Posterior cingulate gyrus (tissue), 11 donors: ENCODE measurements at regions not wholly inside any gene's neighbourhood (a gene's known extent, or its start where the extent isn't known, plus 50 kb on each side); places are given as distances from the start of the nearest gene placed in this dataset.

Source experiments
- DNase-seq, 10 donors: peaks; one replicate each; pipeline versions ENCODE4 v3.0.0 to v3.0.0-alpha.2; 2020 to 2021; ENCODE audit warnings: mixed read lengths in 3 of 10
- intact Hi-C: fragments of 100-400 bp; cut with DNase I; formaldehyde crosslinking; loops from one replicate; pipeline ENCODE4 v1.15.1; 2023

DNA sequence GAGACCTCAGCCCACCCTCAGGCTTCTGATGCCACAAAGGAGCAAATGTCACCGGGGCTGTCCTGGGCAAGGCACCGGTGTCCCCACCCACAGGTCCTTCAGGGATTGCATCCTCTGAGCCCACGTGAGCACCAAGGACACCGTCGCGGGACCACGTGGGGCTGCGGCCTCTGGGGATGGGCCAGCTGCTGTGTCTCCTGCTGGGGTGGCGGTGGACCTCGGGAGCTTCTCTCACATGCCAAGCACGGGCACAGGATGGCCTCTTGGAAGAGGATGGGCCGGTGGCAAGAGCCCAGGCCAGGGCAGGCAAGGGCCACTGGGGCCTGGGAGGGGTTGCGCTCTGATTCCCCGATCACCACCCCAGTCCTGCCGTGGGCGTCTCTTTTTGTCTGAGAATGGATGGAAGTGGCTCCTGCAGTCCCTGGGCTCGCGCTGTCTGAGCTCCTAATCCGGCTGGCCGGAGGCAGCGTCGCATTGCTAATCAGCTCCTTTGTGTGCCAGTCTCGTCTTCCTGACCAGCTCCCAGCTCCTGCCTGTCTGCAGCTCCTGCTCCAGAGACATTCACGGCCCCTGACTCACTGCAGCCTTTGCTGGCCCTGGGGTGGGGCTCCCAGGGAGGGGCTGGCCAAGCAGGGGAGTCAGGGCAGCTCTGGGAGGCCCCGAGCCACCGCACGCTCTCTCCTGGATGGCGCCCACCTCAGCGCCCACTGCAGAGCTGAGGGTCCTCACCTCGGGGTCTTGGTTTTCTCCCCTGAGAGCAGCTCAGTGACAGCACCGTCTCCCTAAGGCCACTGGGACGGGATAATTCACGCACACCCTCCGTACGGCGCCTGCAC lies 146.7 kb downstream of the CTTN start:
- peak in 6 of 10 donors; percentile 46 to 92 (median 67) for DNase-seq
- intact Hi-C loops: no loop called here

DNA sequence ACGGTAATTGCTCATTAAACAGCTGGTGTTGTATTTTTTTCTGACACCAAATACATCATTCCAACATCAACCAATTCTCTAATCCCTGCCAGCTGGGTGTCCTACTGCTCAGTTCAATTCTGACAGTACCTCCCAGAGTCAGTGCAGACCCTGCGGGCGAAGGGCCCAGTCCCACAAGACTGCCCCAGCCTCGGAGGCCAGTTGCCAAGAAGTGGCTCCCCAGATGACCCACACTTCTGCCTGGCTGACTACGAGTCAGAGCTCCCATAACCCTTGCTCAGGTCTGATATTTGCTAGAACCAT lies 147.2 kb downstream of the CTTN start:
- intact Hi-C loops: no loop called here
- peak in 3 of 10 donors; percentile 16 to 42 (median 31) for DNase-seq

DNA sequence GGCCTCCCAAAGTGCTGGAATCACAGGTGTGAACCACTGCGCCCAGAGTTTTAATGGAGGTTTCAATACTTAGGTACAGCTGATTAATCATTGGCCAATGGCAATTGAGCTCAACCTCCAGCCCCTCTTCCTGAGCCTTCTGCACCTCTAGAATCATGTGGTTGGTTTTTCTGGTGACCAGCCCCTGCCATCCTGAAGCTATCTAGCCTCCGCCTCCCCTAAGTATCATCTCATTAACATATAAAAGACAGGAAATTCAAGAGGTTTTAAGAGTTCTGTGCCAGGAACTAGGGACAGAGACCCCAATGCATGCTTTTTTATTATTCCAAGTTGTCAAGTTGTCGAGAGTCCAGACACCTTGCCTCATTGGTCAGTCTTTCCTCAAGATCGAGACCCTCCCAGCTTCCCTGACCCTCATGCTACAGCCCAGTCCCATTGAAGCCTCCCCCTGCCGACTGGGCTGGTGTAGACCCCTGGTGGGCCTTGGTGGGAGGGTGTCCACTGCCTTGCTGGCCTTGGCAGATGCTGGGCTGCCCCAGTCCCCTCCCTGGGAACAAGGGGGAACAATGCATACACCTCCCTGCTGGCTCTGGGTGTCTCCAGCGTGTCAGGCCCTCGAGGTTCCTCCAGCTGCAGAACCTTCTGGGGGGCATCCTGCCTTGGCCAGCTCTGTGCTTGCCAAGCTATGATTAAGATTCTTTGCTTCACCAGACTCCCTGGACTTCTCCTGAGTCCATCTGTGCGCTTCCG lies 148.0 kb downstream of the CTTN start:
- intact Hi-C loops: no loop called here
- DNase-seq: peak in 4 of 10 donors; percentile 9 to 44 (median 36)

DNA sequence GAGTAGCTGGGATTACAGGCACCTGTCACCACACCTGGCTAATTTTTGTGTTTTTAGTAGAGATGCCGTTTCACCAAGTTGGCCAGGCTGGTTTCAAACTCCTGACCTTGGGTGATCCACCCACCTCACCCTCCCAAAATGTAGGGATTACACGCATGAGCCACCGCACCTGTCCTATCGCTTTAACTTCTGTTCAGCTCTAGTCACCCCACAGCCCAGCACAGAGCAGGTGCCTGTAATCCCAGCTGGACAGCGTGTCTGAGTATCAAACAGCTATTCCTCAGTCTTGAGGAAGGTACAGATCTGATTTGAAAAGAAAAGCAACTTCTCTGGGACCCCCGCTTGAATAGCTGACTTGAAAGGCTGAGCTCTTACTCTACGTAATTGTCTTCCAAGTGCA lies 149.1 kb downstream of the CTTN start:
- intact Hi-C loops: no loop called here
- DNase-seq: peak in 3 of 10 donors; percentile 14 to 41 (median 25)

DNA sequence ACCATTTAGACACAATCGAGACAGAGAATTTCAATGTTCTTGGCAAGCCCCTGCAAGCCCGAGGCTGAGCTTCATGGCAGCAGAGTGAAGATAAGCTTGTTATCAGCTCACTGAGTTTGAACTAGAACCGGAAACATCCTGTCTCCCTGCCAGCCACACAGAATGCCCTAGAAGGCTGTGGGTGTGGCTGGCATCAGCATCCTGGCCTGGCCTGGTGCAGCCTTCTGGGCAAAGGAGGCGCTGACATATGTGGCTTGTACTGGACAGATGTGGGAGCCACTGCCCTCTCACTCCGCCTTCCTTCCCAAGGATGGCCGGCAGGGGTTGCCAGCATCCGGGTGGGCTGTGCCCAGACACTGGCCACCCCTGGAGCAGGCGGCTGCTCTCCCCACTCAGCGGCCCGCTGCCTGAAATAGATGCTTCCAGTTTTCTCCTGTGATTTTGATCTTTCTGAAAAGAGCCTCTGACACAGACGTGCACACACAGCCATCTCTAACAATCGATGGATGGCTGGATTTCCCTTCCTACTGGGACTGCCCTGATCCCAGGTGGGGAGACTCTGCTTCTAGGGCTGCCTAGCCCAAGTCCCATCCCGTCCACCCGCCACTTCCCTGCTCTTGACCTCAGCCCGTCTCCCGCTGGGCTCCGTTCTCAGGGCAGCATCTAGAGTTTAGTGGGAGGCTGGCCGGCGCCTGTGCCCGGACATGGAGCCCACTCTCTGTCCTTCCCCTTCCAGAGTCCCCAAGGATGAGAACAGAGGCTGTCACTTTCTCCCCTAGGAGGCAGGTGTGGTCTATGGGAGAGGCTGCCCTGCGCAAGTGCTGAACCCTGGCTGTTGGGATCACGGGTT lies 149.7 kb downstream of the CTTN start:
- intact Hi-C loops: no loop called here
- DNase-seq: peak in 3 of 10 donors; percentile 72 to 81 (median 77)

DNA sequence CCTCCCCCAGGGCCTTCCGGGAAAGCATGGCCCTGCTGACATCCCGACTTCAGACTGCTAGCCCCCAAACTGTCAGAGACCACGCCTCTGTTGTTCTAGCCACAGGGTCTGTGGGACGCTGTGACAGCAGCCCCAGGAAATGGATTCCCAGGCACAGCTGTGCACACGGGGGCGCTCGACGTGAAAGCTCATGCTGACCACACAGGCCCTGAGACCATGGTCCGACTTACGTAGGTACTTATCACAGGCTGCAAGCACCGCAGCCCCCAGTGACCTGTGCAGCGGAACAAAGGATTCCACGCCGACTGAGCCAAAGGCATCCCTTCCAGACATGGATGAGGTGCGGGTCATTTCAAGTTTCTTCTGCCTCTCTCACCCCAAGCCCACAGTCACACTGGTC lies 150.6 kb downstream of the CTTN start:
- peak in 3 of 10 donors; percentile 19 to 77 (median 55) for DNase-seq
- intact Hi-C loops: no loop called here

DNA sequence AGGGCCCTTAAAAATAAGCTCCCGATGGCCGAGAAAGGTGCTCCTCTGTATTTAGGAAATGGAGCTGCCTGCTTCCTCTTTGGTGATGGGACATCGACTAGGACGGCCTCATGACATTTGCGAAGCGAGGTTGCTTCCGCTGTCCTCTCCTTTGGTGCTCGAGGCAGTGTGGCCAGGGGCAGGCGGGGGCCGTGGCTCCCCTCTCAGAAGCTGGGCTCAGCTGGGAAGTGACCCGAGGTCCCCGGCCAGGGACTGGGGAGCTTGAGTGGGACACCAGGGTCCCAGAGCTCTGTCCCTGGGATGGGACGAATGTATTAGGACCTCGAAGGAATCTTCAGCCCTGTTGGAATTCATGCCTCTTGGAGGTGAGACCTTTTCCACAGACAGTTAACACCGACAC lies 151.1 kb downstream of the CTTN start:
- intact Hi-C loops: no loop called here
- DNase-seq: peak in 3 of 10 donors; percentile 55 to 63 (median 61)

DNA sequence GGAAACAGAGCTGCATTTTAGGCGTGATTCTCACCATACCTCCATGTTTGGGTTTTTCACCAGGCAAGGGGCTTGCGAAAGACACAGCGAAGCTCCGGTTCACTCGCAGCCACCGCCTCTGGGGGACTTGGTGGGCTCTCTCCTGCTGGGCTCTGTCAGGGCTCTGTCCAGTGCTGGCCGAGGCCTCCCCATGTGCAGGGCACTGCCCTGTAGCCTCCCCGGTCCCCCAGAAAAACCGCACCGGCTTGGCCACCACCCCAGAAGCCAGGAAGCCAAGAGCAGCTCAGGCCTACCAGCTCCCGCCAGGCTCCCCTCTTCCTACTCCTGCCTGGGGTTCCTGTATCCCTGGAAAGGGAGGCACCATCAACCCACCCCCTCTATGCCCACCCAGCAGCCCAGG lies 151.5 kb downstream of the CTTN start:
- DNase-seq: peak in 3 of 10 donors; percentile 51 to 62 (median 58)
- intact Hi-C loops: no loop called here

DNA sequence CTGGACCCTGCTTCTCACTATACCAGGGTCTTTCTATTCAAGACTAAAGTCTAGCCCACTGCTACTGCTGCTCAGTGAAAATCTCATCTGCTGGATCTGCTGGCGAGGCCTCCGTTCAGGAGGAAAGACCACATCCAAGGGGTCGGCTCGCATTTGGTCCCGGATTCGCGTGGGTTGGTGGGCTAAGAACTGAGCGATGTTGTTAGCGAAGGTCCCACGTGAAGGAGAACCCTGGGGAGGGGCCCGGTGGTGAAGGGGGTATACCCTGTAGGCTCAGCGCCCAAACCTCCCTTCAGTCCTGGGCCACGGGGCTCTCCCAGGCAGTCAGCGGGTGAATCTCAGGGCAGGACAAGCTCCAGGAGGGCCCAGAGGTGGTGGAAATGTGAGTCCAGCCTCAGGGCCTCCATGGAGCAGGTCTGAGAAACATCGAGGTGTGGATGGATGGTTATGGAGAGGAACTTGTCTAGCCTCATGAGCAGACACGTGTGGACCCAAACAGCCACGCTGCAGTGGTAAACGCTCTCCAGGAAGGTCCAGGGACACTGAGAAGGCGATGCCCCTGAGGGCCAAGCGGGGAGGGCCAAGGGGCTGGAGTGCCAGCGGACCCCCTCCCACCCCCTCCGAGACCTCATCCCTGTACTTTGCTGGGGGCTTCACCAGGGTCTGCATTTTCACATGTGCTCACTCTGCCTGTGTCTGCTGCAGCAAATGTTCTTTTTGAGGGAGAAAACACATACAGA lies 152.3 kb downstream of the CTTN start:
- DNase-seq: peak in 3 of 10 donors; percentile 58 to 72 (median 58)
- intact Hi-C loops: no loop called here

DNA sequence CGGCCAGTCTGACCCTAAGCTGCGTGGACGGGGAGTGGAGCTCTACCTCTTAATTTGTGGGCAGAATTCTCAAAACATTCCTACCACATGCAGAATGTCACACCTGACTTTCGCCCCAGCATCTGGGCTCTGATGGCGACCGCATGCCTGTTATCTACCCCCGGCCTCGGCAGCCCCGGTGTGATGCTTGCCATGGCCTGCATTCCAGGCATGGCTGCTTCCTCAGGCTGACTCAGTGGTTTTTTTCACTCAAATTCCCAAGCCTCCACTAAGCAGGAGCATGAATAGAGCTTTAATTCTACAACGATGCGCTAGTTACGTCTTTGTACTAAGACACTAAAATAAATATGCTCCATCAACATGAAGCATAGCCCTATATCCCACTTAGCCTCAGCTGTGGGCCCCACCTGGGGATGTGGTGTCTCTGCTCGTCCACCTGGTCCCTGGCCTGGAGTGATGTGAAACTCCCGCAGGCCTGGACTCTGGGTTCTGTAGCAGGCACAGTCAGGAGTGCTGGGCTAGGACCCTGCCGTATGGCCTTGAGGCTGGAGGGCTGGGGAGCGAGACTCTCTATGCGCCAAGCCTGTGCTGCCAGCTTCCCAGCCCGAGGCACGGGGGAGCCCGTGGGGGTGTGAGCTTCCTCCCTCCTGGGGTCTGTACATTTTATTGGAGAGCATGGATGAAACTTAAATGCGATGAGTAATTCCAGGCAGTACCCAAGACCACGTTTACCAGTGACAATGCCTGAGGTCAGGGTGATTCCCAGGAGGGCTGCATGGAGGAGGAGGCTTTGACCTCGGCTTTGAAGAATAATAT lies 153.2 kb downstream of the CTTN start:
- intact Hi-C loops: no loop called here
- DNase-seq: peak in 3 of 10 donors; percentile 67 to 81 (median 69)

DNA sequence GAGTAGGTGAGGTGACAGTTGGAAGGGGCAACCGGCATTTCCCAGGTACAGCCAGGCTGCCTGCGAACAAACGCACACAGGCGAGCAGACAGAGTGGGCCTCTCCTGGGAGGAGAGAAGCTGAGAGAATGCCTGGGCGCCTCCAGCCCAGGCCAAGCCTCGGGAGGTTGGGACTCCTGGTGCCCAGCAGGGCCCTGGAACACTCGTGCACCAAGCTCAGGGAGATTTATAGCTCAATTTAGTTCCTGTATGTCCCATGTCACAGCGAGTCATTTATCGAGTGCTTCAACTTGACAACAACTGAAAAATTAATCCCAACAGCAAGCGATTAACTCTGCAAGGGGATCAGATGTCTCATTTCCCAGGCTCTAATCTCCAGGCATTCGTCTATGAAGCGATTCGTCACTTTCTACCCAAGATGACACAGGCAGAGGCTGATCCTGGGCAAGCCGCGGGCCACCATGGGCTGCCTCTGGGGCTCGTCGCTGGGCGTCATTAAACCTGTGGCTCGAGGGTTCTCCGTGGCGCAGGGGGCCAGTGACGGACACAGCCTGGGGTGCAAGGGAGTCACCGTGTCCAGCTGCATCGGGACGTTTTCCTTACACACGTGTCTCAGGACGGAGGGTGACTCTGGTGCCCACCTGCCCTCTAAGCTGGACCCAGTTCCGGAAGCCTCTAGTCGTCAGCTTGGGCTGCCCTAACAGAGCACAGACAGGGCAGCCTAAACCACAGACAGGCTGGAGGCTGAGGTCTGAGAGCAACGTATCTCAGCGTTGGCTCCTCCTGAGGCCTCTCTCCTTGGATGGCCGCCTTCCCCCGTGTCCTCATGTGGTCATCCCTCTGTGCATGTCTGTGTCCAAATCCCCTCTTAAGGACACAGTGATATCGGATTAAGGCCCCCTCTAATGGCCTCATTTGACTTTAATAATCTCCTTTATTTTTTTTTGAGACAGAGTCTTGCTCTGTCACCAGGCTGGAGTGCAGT lies 154.1 kb downstream of the CTTN start:
- peak in 3 of 10 donors; percentile 54 to 66 (median 59) for DNase-seq
- intact Hi-C loops: no loop called here

DNA sequence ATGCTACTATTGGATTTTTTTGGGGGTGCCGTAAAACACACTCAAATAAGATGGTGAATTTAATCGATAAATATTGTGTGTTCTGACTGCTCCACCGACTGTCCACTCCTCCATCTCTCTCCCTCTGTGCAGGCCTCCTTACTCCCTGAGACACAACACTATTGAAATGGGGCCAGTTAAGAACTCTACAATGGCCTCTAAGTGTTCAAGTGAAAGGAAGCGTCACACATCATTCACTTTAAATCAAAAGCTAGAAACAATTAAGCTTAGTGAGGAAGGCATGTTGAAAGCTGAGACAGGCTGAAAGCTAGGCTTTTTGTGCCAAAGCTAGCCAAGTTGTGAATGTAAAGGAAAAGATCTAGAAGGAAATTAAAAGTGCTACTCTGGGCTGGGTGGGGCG lies 156.7 kb downstream of the CTTN start:
- intact Hi-C loops: no loop called here
- no peak for DNase-seq

DNA sequence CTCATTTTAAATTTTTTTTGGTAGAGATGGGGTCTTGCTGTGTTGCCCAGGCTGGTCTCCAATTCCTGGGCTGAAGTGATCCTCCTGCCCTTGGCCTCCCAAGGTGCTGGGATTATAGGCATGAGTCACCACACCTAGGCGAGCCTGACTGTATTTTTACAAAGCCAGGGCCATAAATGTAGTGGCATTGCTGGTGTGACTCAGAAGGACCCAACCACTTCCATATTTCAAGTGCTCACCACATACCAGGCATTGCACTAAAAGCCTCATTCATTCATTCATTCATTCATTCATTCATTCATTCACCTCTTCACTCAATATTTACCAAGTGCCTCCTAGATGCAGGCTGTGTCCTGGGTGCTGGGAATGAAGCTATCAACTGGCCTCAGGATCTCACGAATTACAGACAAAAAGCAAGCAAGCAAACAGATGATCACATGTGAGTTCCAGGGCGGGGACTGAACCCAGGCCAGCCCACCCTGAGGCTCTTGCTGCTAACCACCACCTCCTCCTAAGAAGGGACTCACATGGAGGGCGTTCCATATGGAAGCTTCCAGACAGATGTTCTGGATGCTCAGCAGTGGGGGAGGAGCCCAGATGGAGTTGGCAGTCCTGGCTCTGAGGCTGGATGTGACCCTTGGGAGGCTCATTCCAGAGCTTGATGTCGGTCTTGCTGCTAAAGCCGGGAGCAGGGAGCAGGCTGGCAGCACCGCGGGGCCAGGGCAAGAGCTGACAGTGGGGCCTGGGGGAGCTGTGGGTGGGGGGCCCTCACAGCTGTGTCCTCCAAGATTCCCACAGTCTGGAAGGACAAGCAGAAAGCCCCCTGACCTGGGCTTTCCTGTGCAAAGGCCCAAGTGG lies 158.8 kb downstream of the CTTN start:
- DNase-seq: peak in 3 of 10 donors; percentile 48 to 64 (median 49)
- intact Hi-C loops: no loop called here

DNA sequence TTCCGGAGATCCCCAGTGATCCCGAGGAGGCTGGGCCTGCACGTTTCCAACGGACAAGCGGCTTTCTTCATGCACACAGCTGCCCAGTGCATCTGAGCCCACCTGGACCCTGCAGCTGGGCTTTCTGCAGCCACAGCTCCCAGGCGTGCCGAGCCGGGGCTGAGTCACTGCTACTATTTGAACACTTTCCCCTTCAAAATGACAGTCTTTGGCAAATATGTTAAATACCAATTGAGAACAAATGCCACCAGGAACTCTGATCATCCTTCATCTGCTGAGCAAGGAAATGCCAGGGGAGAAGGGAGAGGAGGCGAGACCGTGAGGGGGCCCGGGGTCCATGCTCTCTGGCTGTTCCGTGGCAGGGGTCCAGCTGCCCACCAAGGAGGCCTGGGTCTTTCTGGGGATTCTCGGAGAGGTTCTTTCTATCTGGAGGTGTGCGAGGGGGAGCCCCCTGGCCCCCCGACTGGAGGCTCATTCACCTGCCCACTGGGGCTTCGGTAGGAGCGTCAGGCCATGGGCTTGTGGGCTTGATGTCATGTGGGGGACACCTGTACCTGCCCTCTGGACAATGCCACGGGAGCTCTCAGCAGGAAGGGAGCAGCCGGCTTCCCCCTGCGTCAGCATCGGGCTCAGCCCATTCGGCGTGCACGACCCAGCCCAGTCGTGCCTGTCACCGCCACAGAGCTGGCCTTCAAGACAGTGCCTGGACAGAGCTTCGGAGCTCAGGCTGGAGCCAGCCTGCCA lies 159.6 kb downstream of the CTTN start:
- intact Hi-C loops: no loop called here
- peak in 3 of 10 donors; percentile 62 to 81 (median 76) for DNase-seq

DNA sequence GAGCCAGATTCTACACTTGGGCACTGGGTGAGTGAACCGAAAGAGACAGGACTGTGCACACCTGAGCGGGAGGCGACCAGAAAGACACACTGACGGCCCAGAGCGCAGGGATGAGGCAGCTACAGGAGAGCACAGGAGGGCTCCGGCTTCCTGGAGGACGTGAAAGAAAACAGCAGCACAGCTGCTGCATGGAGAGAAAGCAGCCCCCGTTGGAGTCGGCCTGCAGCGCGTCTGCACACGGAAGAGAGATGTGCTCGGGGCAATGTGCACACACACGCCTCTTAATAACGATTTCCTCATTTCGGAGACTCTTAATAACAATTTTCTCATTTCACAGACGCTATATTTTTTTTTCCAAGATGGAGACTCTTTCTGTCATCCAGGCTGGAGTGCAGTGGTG lies 160.4 kb downstream of the CTTN start:
- DNase-seq: peak in 3 of 10 donors; percentile 59 to 80 (median 62)
- intact Hi-C loops: no loop called here

DNA sequence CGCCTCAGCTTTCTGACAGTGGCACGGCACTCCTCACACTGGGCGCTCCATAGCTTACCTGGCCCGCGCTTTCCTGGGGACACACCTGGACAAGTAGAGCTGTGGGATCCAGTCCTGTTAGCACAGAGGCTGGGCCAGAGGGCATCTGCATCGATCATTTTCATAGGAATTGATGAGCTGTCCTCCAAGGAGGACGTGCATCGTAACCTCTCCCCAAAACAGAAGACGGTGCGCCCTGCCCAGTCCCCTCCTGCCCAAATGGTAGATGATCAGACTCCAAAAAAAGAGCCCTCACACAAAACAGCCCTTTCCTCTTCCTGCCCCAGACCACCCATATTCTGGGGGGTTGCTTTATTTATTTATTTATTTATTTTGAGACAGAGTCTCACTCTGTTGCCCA lies 161.2 kb downstream of the CTTN start:
- DNase-seq: peak in 3 of 10 donors; percentile 24 to 67 (median 28)
- intact Hi-C loops: no loop called here
